ENCODE measurements at regions not wholly inside any gene's neighbourhood (a gene's known extent, or its start where the extent isn't known, plus 50 kb on each side); places are given as distances from the start of the nearest gene placed in this dataset.

DNA sequence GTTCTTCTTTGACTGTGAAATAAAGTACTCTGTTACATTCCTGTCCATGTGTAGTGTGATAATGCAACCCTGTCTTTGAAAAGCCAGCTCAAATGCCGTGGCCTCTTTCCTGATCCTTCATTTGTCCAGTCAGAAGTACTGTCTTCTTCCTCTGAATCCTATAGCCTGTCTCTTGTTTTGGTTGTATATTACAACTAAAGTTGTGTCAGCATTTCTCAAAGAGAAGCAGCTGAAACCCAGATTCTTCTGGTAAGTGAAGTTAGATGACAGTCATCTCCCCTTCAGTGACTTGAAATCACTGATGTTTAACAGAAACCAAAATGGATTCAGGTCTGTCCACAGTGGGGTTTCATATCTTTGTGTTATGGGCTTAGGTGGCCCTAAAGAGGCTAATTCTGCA lies 196.2 kb downstream of the PCSK1 start:
- H3K79me1 ChIP-seq (replicated peaks; ENCODE audit: low read length, poor library complexity, severe bottlenecking): no peaks in the 10 kb centered on the region
- no peak overlapping the region for H3K18ac ChIP-seq (ENCODE audit: low read depth in 1 of 2, low read length in 2 of 2)
- DNase-seq: no peak
- H4K91ac ChIP-seq (ENCODE audit: low read length): no peak overlapping the region
- H3K9me3 ChIP-seq (ENCODE audit: control insufficient read depth, low read length): peaks cover 8% of the 10 kb centered on the region
- H4K8ac ChIP-seq (ENCODE audit: low read length): no peak overlapping the region
- H3K27me3 ChIP-seq (ENCODE audit: control insufficient read depth in 1 of 2, insufficient read depth in 1 of 2, low read length in 2 of 2): no peaks in the 10 kb centered on the region
- no peaks in the 10 kb centered on the region for H3K4me1 ChIP-seq (ENCODE audit: control insufficient read depth, insufficient read depth, low read depth, low read length)
- H2AK5ac ChIP-seq (ENCODE audit: low read length, severe bottlenecking): no peak overlapping the region
- H3K27ac ChIP-seq (ENCODE audit: low read length, poor library complexity, severe bottlenecking): no peak overlapping the region
- H3K9ac ChIP-seq (ENCODE audit: low read length): no peak overlapping the region
- H3K4me3 ChIP-seq (ENCODE audit: insufficient read depth in 1 of 2, low read depth in 1 of 2, low read length in 2 of 2): no peak overlapping the region
- no peak overlapping the region for H3K4ac ChIP-seq (ENCODE audit: low read depth in 1 of 2, low read length in 2 of 2)
- H2BK12ac ChIP-seq (ENCODE audit: low read length in 2 of 2): no peak overlapping the region
- H2BK5ac ChIP-seq (ENCODE audit: low read depth, low read length, poor library complexity, severe bottlenecking): no peak overlapping the region
- H3K36me3 ChIP-seq (ENCODE audit: control insufficient read depth in 1 of 2, insufficient read depth in 2 of 2, low read depth in 1 of 2, low read length in 2 of 2): no peaks in the 10 kb centered on the region
- H2AFZ ChIP-seq (ENCODE audit: low read depth, low read length): no peak overlapping the region
- H2BK15ac ChIP-seq (ENCODE audit: low read depth, poor library complexity, severe bottlenecking): no peak overlapping the region
- no peak overlapping the region for H2BK120ac ChIP-seq (ENCODE audit: low read depth, low read length)
- no peak overlapping the region for H3K23ac ChIP-seq (ENCODE audit: low read length in 2 of 2)
- no peak overlapping the region for H3K4me2 ChIP-seq (ENCODE audit: low read length, poor library complexity, severe bottlenecking)
- H3K14ac ChIP-seq (ENCODE audit: low read length in 2 of 2): no peak overlapping the region
- whole genome bisulfite sequencing: 100% methylated on average over 1 of the region's 1 CpG

GRCh38 chr5:96236051-96236450 lies 197.0 kb downstream of the PCSK1 start:
- Histone ChIP-seq H3K4me3 (ENCODE audit: insufficient read depth in 1 of 2, low read depth in 1 of 2, low read length in 2 of 2) (peak overlapping the region in 1 of 2 experiments; percentile 14), H2AK5ac (ENCODE audit: low read length, severe bottlenecking) (no peak overlapping the region), H2BK120ac (ENCODE audit: low read depth, low read length) (no peak overlapping the region), H2BK5ac (ENCODE audit: low read depth, low read length, poor library complexity, severe bottlenecking) (no peak overlapping the region), H3K27me3 (ENCODE audit: control insufficient read depth in 1 of 2, insufficient read depth in 1 of 2, low read length in 2 of 2) (no peaks in the 10 kb centered on the region), H4K91ac (ENCODE audit: low read length) (no peak overlapping the region), H3K9ac (ENCODE audit: low read length) (peak overlapping the region; percentile 62), H3K36me3 (ENCODE audit: control insufficient read depth in 1 of 2, insufficient read depth in 2 of 2, low read depth in 1 of 2, low read length in 2 of 2) (no peaks in the 10 kb centered on the region), H2BK15ac (ENCODE audit: low read depth, poor library complexity, severe bottlenecking) (no peak overlapping the region), H3K4me2 (ENCODE audit: low read length, poor library complexity, severe bottlenecking) (no peak overlapping the region), H2AFZ (ENCODE audit: low read depth, low read length) (no peak overlapping the region), H3K79me1 (replicated peaks; ENCODE audit: low read length, poor library complexity, severe bottlenecking) (no peaks in the 10 kb centered on the region), H3K27ac (ENCODE audit: low read length, poor library complexity, severe bottlenecking) (no peak overlapping the region), H3K9me3 (ENCODE audit: control insufficient read depth, low read length) (peaks cover 8% of the 10 kb centered on the region), H3K23ac (ENCODE audit: low read length in 2 of 2) (no peak overlapping the region), H3K4me1 (ENCODE audit: control insufficient read depth, insufficient read depth, low read depth, low read length) (no peaks in the 10 kb centered on the region), H4K8ac (ENCODE audit: low read length) (no peak overlapping the region), H3K4ac (ENCODE audit: low read depth in 1 of 2, low read length in 2 of 2) (no peak overlapping the region), H3K14ac (ENCODE audit: low read length in 2 of 2) (no peak overlapping the region), H3K18ac (ENCODE audit: low read depth in 1 of 2, low read length in 2 of 2) (no peak overlapping the region), H2BK12ac (ENCODE audit: low read length in 2 of 2) (no peak overlapping the region)
- WGBS: 92% methylated on average over 1 of the region's 1 CpG
- DNase-seq: no peak

GRCh38 chr5:96235008-96235910 lies 197.8 kb downstream of the PCSK1 start:
- Histone ChIP-seq H2BK15ac (ENCODE audit: low read depth, poor library complexity, severe bottlenecking) (peak overlapping the region; percentile 23), H2BK12ac (ENCODE audit: low read length in 2 of 2) (peak overlapping the region in 1 of 2 experiments; percentile 1), H3K4ac (ENCODE audit: low read depth in 1 of 2, low read length in 2 of 2) (no peak overlapping the region), H3K18ac (ENCODE audit: low read depth in 1 of 2, low read length in 2 of 2) (no peak overlapping the region), H4K8ac (ENCODE audit: low read length) (no peak overlapping the region), H3K9ac (ENCODE audit: low read length) (peak overlapping the region; percentile 62), H3K79me1 (replicated peaks; ENCODE audit: low read length, poor library complexity, severe bottlenecking) (no peaks in the 10 kb centered on the region), H3K36me3 (ENCODE audit: control insufficient read depth in 1 of 2, insufficient read depth in 2 of 2, low read depth in 1 of 2, low read length in 2 of 2) (no peaks in the 10 kb centered on the region), H2BK120ac (ENCODE audit: low read depth, low read length) (peak overlapping the region; percentile 58), H4K91ac (ENCODE audit: low read length) (no peak overlapping the region), H2AFZ (ENCODE audit: low read depth, low read length) (no peak overlapping the region), H3K27ac (ENCODE audit: low read length, poor library complexity, severe bottlenecking) (no peak overlapping the region), H2BK5ac (ENCODE audit: low read depth, low read length, poor library complexity, severe bottlenecking) (no peak overlapping the region), H2AK5ac (ENCODE audit: low read length, severe bottlenecking) (no peak overlapping the region), H3K4me1 (ENCODE audit: control insufficient read depth, insufficient read depth, low read depth, low read length) (no peaks in the 10 kb centered on the region), H3K9me3 (ENCODE audit: control insufficient read depth, low read length) (peaks cover 8% of the 10 kb centered on the region), H3K27me3 (ENCODE audit: control insufficient read depth in 1 of 2, insufficient read depth in 1 of 2, low read length in 2 of 2) (no peaks in the 10 kb centered on the region), H3K14ac (ENCODE audit: low read length in 2 of 2) (no peak overlapping the region), H3K4me3 (ENCODE audit: insufficient read depth in 1 of 2, low read depth in 1 of 2, low read length in 2 of 2) (peak overlapping the region in 1 of 2 experiments; percentile 14), H3K23ac (ENCODE audit: low read length in 2 of 2) (no peak overlapping the region), H3K4me2 (ENCODE audit: low read length, poor library complexity, severe bottlenecking) (no peak overlapping the region)
- WGBS: 90% methylated on average over 5 of the region's 5 CpGs
- peak; percentile 69 for DNase-seq

GRCh38 chr5:96232602-96233001 lies 200.4 kb downstream of the PCSK1 start:
- no peak overlapping the region for H2AK5ac ChIP-seq (ENCODE audit: low read length, severe bottlenecking)
- no peak overlapping the region for H3K23ac ChIP-seq (ENCODE audit: low read length in 2 of 2)
- no peak overlapping the region for H2BK5ac ChIP-seq (ENCODE audit: low read depth, low read length, poor library complexity, severe bottlenecking)
- no peak overlapping the region for H3K9ac ChIP-seq (ENCODE audit: low read length)
- H3K36me3 ChIP-seq (ENCODE audit: control insufficient read depth in 1 of 2, insufficient read depth in 2 of 2, low read depth in 1 of 2, low read length in 2 of 2): no peaks in the 10 kb centered on the region
- peaks cover 2% of the 10 kb centered on the region for H3K79me1 ChIP-seq (replicated peaks; ENCODE audit: low read length, poor library complexity, severe bottlenecking)
- no peak overlapping the region for H2BK12ac ChIP-seq (ENCODE audit: low read length in 2 of 2)
- no peak overlapping the region for H3K18ac ChIP-seq (ENCODE audit: low read depth in 1 of 2, low read length in 2 of 2)
- H3K4me2 ChIP-seq (ENCODE audit: low read length, poor library complexity, severe bottlenecking): no peak overlapping the region
- no peak overlapping the region for H4K91ac ChIP-seq (ENCODE audit: low read length)
- no peak overlapping the region for H3K27ac ChIP-seq (ENCODE audit: low read length, poor library complexity, severe bottlenecking)
- H3K14ac ChIP-seq (ENCODE audit: low read length in 2 of 2): no peak overlapping the region
- H4K8ac ChIP-seq (ENCODE audit: low read length): no peak overlapping the region
- DNase-seq: no peak
- H2AFZ ChIP-seq (ENCODE audit: low read depth, low read length): no peak overlapping the region
- no peak overlapping the region for H3K4me3 ChIP-seq (ENCODE audit: insufficient read depth in 1 of 2, low read depth in 1 of 2, low read length in 2 of 2)
- H3K9me3 ChIP-seq (ENCODE audit: control insufficient read depth, low read length): peaks cover 8% of the 10 kb centered on the region
- peaks cover 1% of the 10 kb centered on the region for H3K4me1 ChIP-seq (ENCODE audit: control insufficient read depth, insufficient read depth, low read depth, low read length)
- H3K27me3 ChIP-seq (ENCODE audit: control insufficient read depth in 1 of 2, insufficient read depth in 1 of 2, low read length in 2 of 2): no peaks in the 10 kb centered on the region
- H2BK15ac ChIP-seq (ENCODE audit: low read depth, poor library complexity, severe bottlenecking): no peak overlapping the region
- H3K4ac ChIP-seq (ENCODE audit: low read depth in 1 of 2, low read length in 2 of 2): no peak overlapping the region
- H2BK120ac ChIP-seq (ENCODE audit: low read depth, low read length): no peak overlapping the region
